Esophagus muscularis mucosa (tissue), 3 donors: ENCODE measurements at regions not wholly inside any gene's neighbourhood (a gene's known extent, or its start where the extent isn't known, plus 50 kb on each side); places are given as distances from the start of the nearest gene placed in this dataset.

Experiments
- POLR2A ChIP-seq: fragments of 450-650 bp; IDR thresholded peaks from one replicate; pipeline ENCODE4 v1.6.1; 2017; ENCODE audit warnings: antibody characterized with exemption, moderate library complexity, mild to moderate bottlenecking, low read depth
- POLR2AphosphoS5 ChIP-seq, 2 donors: sonication (generic); formaldehyde crosslinking; IDR thresholded peaks; one replicate each; pipeline ENCODE4 v1.6.1; 2017; ENCODE audit warnings: antibody characterized with exemption in 2 of 2
- TF ChIP-seq, protein P1 (sequence below), 3 experiments: fragments of 200-600 bp in 2 of 3; fragments of 450-650 bp in 1 of 3; sonication (generic) in 2 of 3; IDR thresholded peaks; one replicate each; pipeline ENCODE4 v1.5.1; 2017 to 2019; ENCODE audit warnings: antibody characterized with exemption in 3 of 3, mild to moderate bottlenecking in 2 of 3, moderate library complexity in 1 of 3

DNA sequence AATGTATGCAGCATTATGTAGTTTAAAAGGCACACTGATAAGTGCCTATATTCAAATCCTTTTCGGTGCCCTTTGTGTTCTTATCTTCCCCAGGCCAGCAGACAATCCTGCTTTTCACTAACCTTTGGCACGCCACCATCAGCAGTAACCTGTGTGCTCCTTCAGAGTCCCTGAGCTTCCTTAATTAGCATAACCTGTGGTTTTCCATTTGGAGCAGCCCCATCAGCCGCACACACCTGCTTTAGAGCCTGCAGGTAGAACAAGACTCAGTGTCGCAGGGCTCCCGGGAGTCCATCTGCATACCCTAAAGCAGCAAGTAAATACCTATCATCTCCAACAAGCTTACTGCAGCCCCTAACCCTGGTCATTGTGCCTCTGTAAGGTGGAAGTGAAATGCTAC lies 755.1 kb downstream of the ROBO2 start:
- TF ChIP-seq, protein P1, sequence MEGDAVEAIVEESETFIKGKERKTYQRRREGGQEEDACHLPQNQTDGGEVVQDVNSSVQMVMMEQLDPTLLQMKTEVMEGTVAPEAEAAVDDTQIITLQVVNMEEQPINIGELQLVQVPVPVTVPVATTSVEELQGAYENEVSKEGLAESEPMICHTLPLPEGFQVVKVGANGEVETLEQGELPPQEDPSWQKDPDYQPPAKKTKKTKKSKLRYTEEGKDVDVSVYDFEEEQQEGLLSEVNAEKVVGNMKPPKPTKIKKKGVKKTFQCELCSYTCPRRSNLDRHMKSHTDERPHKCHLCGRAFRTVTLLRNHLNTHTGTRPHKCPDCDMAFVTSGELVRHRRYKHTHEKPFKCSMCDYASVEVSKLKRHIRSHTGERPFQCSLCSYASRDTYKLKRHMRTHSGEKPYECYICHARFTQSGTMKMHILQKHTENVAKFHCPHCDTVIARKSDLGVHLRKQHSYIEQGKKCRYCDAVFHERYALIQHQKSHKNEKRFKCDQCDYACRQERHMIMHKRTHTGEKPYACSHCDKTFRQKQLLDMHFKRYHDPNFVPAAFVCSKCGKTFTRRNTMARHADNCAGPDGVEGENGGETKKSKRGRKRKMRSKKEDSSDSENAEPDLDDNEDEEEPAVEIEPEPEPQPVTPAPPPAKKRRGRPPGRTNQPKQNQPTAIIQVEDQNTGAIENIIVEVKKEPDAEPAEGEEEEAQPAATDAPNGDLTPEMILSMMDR (IDR thresholded peaks at IDR 0.05), result no peak
- TF ChIP-seq POLR2AphosphoS5 (IDR thresholded peaks at IDR 0.05), result no peak
- TF ChIP-seq POLR2A, result no peak
